OCI-LY7 (cell line): ENCODE measurements at regions not wholly inside any gene's neighbourhood (a gene's known extent, or its start where the extent isn't known, plus 50 kb on each side); places are given as distances from the start of the nearest gene placed in this dataset.

Experiments used
- BruUV-seq: library from RNA; stranded (reverse); fragments of 400-500 nt; replicated peaks from 2 replicates; lab custom pipeline; 2021; lab: Mats Ljungman, UMichigan
- CTCF ChIA-PET: fragments of 300-600 bp; sonication (Branson Sonifier 250); formaldehyde crosslinking; loops from one replicate; lab custom pipeline; 2022; ENCODE audit warnings: antibody characterized with exemption; ENCODE audit not compliant: unreplicated experiment; lab: Charles Lee
- POLR2A ChIA-PET: fragments of 300-600 bp; sonication (Branson Sonifier 250); formaldehyde crosslinking; loops from one replicate; lab custom pipeline; 2022; ENCODE audit warnings: antibody characterized with exemption; lab: Charles Lee
- DNase-seq: peaks from one replicate; pipeline ENCODE4 v3.0.0-alpha.2; 2015; ENCODE audit warnings: low spot score
- H2AFZ ChIP-seq: fragments of 200-600 bp; sonication (generic), shearing (Covaris generic); 2 replicates; pipeline ENCODE4 v1.6.1; 2014; ENCODE audit warnings: mild to moderate bottlenecking, antibody characterized with exemption, low read length, moderate library complexity
- H3K27ac ChIP-seq: fragments of 200-600 bp; sonication (generic); 2 replicates; pipeline ENCODE4 v1.5.1; 2014; ENCODE audit warnings: mixed run types, low read depth, mild to moderate bottlenecking, moderate library complexity, low read length, inconsistent platforms; ENCODE audit not compliant: poor library complexity, severe bottlenecking
- H3K36me3 ChIP-seq: fragments of 200-600 bp; sonication (generic); 2 replicates; pipeline ENCODE4 v1.6.1; 2014; ENCODE audit warnings: mild to moderate bottlenecking, antibody characterized with exemption, low read length, moderate library complexity, mixed read lengths; ENCODE audit not compliant: insufficient read depth
- H3K4me1 ChIP-seq: fragments of 200-600 bp; sonication (generic); 2 replicates; pipeline ENCODE4 v1.5.1; 2014; ENCODE audit warnings: mild to moderate bottlenecking, low read length; ENCODE audit not compliant: insufficient read depth, poor library complexity, severe bottlenecking
- H3K4me2 ChIP-seq: fragments of 200-600 bp; sonication (generic); 2 replicates; pipeline ENCODE4 v1.6.1; 2014; ENCODE audit warnings: mild to moderate bottlenecking, low read length
- H3K4me3 ChIP-seq: fragments of 200-600 bp; sonication (generic); 2 replicates; pipeline ENCODE4 v1.5.1; 2014; ENCODE audit warnings: mild to moderate bottlenecking, low read depth, low read length; ENCODE audit not compliant: poor library complexity, severe bottlenecking
- H3K79me2 ChIP-seq: fragments of 200-600 bp; sonication (generic); 2 replicates; pipeline ENCODE4 v1.6.1; 2016; ENCODE audit warnings: low read depth, mild to moderate bottlenecking, low read length, moderate library complexity, mixed read lengths; ENCODE audit not compliant: insufficient read depth
- H3K9me2 ChIP-seq: fragments of 200-600 bp; sonication (generic); 2 replicates; pipeline ENCODE4 v1.6.1; 2016; ENCODE audit warnings: mild to moderate bottlenecking, low read length, mixed read lengths; ENCODE audit not compliant: insufficient read depth
- H3K9me3 ChIP-seq: fragments of 200-600 bp; sonication (generic); 2 replicates; pipeline ENCODE4 v1.6.1; 2014; ENCODE audit warnings: mild to moderate bottlenecking, mixed run types, low read length, mixed read lengths
- H4K20me1 ChIP-seq: fragments of 200-600 bp; sonication (generic); 2 replicates; pipeline ENCODE4 v1.6.1; 2014; ENCODE audit warnings: mild to moderate bottlenecking, antibody characterized with exemption, low read length, moderate library complexity, mixed read lengths; ENCODE audit not compliant: insufficient read depth
- CTCF ChIP-seq: fragments of 200-600 bp; sonication (generic); conservative IDR thresholded peaks from 2 replicates; pipeline ENCODE4 v1.5.1; 2014; ENCODE audit warnings: mild to moderate bottlenecking, antibody characterized with exemption, low read length, moderate library complexity, mixed read lengths
- EZH2phosphoT487 ChIP-seq: fragments of 200-600 bp; sonication (generic); IDR thresholded peaks from 2 replicates; pipeline ENCODE4 v1.6.1; 2018; ENCODE audit warnings: low read depth, borderline replicate concordance, mild to moderate bottlenecking, mixed run types, antibody characterized with exemption, low read length, moderate library complexity, mixed read lengths
- intact Hi-C: fragments of 100-400 bp; cut with micrococcal nuclease; formaldehyde crosslinking; loops from one replicate; pipeline ENCODE4 v1.10.0; 2022; ENCODE audit not compliant: unreplicated experiment

GRCh38 chr14:99339551-99339950 lies 67.6 kb upstream of the BCL11B start:
- TF ChIP-seq CTCF: no peak
- TF ChIP-seq EZH2phosphoT487: no peak
- CTCF ChIA-PET: no interaction called here
- H3K79me2 ChIP-seq: no peaks in the 10 kb centered on the region
- no peak overlapping the region for H3K27ac ChIP-seq
- no TSS peak for BruUV-seq
- intact Hi-C loops: no loop called here
- H4K20me1 ChIP-seq: no peaks in the 10 kb centered on the region
- no peak for DNase-seq
- no peaks in the 10 kb centered on the region for H3K4me1 ChIP-seq
- H3K36me3 ChIP-seq: no peaks in the 10 kb centered on the region
- H2AFZ ChIP-seq: no peak overlapping the region
- no peaks in the 10 kb centered on the region for H3K9me3 ChIP-seq
- H3K4me3 ChIP-seq: no peak overlapping the region
- H3K4me2 ChIP-seq: no peak overlapping the region
- POLR2A ChIA-PET: no interaction called here
- H3K9me2 ChIP-seq: peaks cover 4% of the 10 kb centered on the region; the same call in 1 of the 2 replicates

DNA sequence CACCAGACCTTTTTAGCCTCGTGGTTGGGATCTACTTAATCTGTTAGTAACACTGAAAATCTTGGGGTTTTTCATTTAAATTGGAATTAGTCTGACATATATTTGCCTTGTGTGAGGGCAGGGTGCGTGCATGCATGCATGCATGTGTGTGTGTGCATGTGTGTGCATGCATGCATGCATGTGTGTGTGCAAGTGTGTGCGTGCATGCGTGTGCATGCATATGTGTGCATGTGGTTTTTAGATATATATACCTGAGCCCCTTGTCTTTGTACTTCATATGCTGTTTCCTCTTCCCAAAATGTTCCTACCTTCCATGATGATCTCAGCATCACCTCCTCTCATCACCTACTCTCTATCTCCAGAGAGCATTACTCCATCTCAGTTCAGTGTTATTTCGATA lies 66.3 kb upstream of the BCL11B start:
- no peak overlapping the region for H2AFZ ChIP-seq
- H4K20me1 ChIP-seq: no peaks in the 10 kb centered on the region
- H3K36me3 ChIP-seq: no peaks in the 10 kb centered on the region
- no peaks in the 10 kb centered on the region for H3K9me3 ChIP-seq
- no TSS peak for BruUV-seq
- no peak overlapping the region for H3K4me2 ChIP-seq
- no peaks in the 10 kb centered on the region for H3K79me2 ChIP-seq
- ChIA-PET CTCF (no interaction called here), POLR2A (no interaction called here)
- H3K27ac ChIP-seq: no peak overlapping the region
- DNase-seq: no peak
- H3K9me2 ChIP-seq: peaks cover 4% of the 10 kb centered on the region; the same call in 1 of the 2 replicates
- H3K4me3 ChIP-seq: no peak overlapping the region
- intact Hi-C loops: no loop called here
- TF ChIP-seq EZH2phosphoT487 (no peak), CTCF (no peak)
- H3K4me1 ChIP-seq: no peaks in the 10 kb centered on the region

DNA sequence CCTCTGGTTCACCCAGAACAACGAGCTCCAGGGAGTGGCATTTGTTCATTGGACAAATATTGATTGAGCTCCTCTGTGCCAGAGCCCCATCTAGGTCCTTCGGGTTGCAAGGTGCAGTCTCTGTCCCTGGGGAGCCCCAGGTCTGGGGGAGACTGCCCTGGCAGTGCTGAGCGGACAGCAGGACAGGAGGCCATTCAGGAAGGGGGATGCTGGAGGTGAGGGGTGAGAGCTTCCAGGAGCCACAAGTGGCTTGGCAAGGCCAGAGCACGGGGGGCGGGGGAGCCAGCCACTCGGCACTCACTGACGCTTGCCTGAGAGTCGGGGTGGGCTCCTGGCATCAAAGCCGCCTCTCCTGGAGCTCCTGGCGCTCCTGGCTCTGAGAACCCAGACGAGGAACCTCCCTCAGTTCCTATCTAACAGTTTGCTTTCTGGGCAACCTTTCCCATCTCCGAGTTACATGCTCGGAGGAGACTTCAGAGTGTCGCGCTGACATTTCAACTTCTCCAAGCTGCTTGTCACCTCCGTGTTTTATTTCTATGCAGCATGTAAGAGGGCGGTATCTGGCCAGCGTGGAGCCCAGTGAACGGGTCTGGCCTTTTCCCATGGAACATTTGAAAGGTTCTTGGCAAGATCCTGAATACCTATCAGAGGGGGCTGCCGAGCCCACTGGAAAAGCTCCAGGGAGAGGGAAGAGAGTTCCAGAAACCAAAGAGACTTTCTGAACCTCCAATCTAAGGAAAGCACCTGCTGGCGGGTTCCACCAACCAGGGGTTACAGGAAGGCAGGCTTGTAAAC lies 62.0 kb upstream of the BCL11B start:
- POLR2A ChIA-PET: interaction anchor here (0.7 kb wide), 1 partner anchor 291 kb away, joined by 4 read pairs; no protein-coding TSS in a partner anchor
- Histone ChIP-seq H3K79me2 (no peaks in the 10 kb centered on the region), H3K36me3 (no peaks in the 10 kb centered on the region), H3K4me1 (no peaks in the 10 kb centered on the region), H3K27ac (no peak overlapping the region), H3K4me2 (no peak overlapping the region), H3K4me3 (no peak overlapping the region), H2AFZ (no peak overlapping the region), H3K9me2 (peaks cover 4% of the 10 kb centered on the region; the same call in 1 of the 2 replicates), H3K9me3 (no peaks in the 10 kb centered on the region), H4K20me1 (no peaks in the 10 kb centered on the region)
- intact Hi-C loops: no loop called here
- TF ChIP-seq CTCF (no peak), EZH2phosphoT487 (no peak)
- CTCF ChIA-PET: no interaction called here
- BruUV-seq: no TSS peak
- no peak for DNase-seq
